A549 (cell line): ENCODE measurements at regions not wholly inside any gene's neighbourhood (a gene's known extent, or its start where the extent isn't known, plus 50 kb on each side); places are given as distances from the start of the nearest gene placed in this dataset.

Source experiments
- ATAC-seq, 2 experiments: fragments of 200-7000 bp in 1 of 2; fragments of >200 bp in 1 of 2; cut with Nextera tagmentation in 1 of 2; cut with Tn5 transposase in 1 of 2; 3 replicates each; pipeline versions ENCODE4 v1.8.0 to v1.9.1; 2018 to 2020; ENCODE audit warnings: mild to moderate bottlenecking in 1 of 2, moderate library complexity in 1 of 2
- CTCF ChIA-PET: fragments of 300-600 bp; sonication (Branson Sonifier 250); formaldehyde crosslinking; extraction: SDS; loops from one replicate; lab custom pipeline; 2021; ENCODE audit warnings: antibody characterized with exemption, inconsistent platforms; lab: Yijun Ruan, JAX
- POLR2A ChIA-PET: fragments of 350-600 bp; formaldehyde crosslinking; extraction: SDS; loops from one replicate; lab custom pipeline; 2021; ENCODE audit warnings: antibody characterized with exemption, inconsistent platforms; lab: Yijun Ruan, JAX
- DNase-seq, 2 experiments: peaks; one replicate each; pipeline versions ENCODE4 v3.0.0 to v3.0.0-alpha.2; 2011 to 2016; ENCODE audit warnings: low read depth in 1 of 2, low spot score in 1 of 2
- FAIRE-seq: peaks from 2 replicates; lab custom pipeline; 2011; peaks lifted over from hg19 to GRCh38; lab: Jason Lieb, UNC
- H3K27ac ChIP-seq, 2 experiments: fragments of >200 bp; sonication (Bioruptor Twin); formaldehyde crosslinking; 3 replicates each; pipeline ENCODE4 v1.5.1; 2016 to 2017
- H3K4me1 ChIP-seq: fragments of >200 bp; sonication (Bioruptor Twin); formaldehyde crosslinking; 3 replicates; pipeline ENCODE4 v1.6.1; 2016
- H3K4me2 ChIP-seq: fragments of >200 bp; sonication (Bioruptor Twin); formaldehyde crosslinking; 3 replicates; pipeline ENCODE4 v1.6.1; 2016
- H3K4me3 ChIP-seq: fragments of >200 bp; sonication (Bioruptor Twin); formaldehyde crosslinking; 3 replicates; pipeline ENCODE4 v1.5.1; 2016
- H3K9me3 ChIP-seq: fragments of >200 bp; sonication (Bioruptor Twin); formaldehyde crosslinking; 3 replicates; pipeline ENCODE4 v1.6.1; 2016
- ATOH8 ChIP-seq: fragments of 250-450 bp; sonication (Bioruptor Pico); IDR thresholded peaks from 2 replicates; pipeline ENCODE4 v1.5.0; 2020; ENCODE audit warnings: low read depth, mild to moderate bottlenecking, moderate library complexity
- CBX2 ChIP-seq: fragments of 200-600 bp; sonication (generic); IDR thresholded peaks from 2 replicates; pipeline ENCODE4 v1.6.1; 2016; ENCODE audit warnings: low read depth, mild to moderate bottlenecking, borderline replicate concordance
- CHD4 ChIP-seq: fragments of 200-600 bp; sonication (generic); IDR thresholded peaks from 2 replicates; pipeline ENCODE4 v1.6.1; 2016; ENCODE audit warnings: antibody characterized with exemption, mild to moderate bottlenecking, borderline replicate concordance
- ELK1 ChIP-seq: fragments of 150-350 bp; IDR thresholded peaks from 2 replicates; pipeline ENCODE4 v1.6.1; 2014; ENCODE audit warnings: low read depth, mild to moderate bottlenecking, low read length
- EP300 ChIP-seq, 2 experiments: fragments of >200 bp; sonication (Bioruptor Twin); formaldehyde crosslinking; IDR thresholded peaks; 2 replicates in 1 of 2; 3 replicates in 1 of 2; pipeline ENCODE4 v1.6.1; 2016 to 2017
- ESRRA ChIP-seq: fragments of 150-350 bp; IDR thresholded peaks from 2 replicates; pipeline ENCODE4 v1.6.1; 2014; ENCODE audit warnings: mild to moderate bottlenecking, low read length, borderline replicate concordance
- FOSL2 ChIP-seq, 2 experiments: fragments of 450-650 bp in 1 of 2; fragments of >200 bp in 1 of 2; sonication (Bioruptor Twin) in 1 of 2; formaldehyde crosslinking; IDR thresholded peaks; 2 replicates each; pipeline versions ENCODE4 v1.5.0 to v1.6.1; 2016 to 2020; ENCODE audit warnings: mild to moderate bottlenecking in 1 of 2, moderate library complexity in 1 of 2
- GATA3 ChIP-seq: IDR thresholded peaks from 2 replicates; pipeline ENCODE4 v1.6.1; 2012; ENCODE audit warnings: borderline replicate concordance
- HES2 ChIP-seq: fragments of >200 bp; sonication (Bioruptor Twin); formaldehyde crosslinking; IDR thresholded peaks from 2 replicates; pipeline ENCODE4 v1.6.1; 2016
- JUN ChIP-seq, 2 experiments: fragments of >200 bp; sonication (Bioruptor Twin); formaldehyde crosslinking; IDR thresholded peaks; 2 replicates in 1 of 2; 3 replicates in 1 of 2; pipeline ENCODE4 v1.6.1; 2016 to 2017
- KDM5A ChIP-seq: fragments of 200-600 bp; sonication (generic); IDR thresholded peaks from 2 replicates; pipeline ENCODE4 v1.6.1; 2016; ENCODE audit warnings: antibody characterized with exemption, mild to moderate bottlenecking
- NR3C1 ChIP-seq: fragments of >200 bp; sonication (Bioruptor Twin); formaldehyde crosslinking; IDR thresholded peaks from 3 replicates; pipeline ENCODE4 v1.6.1; 2017
- REST ChIP-seq: fragments of 200-600 bp; sonication (generic); IDR thresholded peaks from 2 replicates; pipeline ENCODE4 v1.6.1; 2016; ENCODE audit warnings: antibody characterized with exemption, mild to moderate bottlenecking, moderate library complexity
- TFCP2L1 ChIP-seq: fragments of 250-450 bp; sonication (Bioruptor Pico); IDR thresholded peaks from 2 replicates; pipeline ENCODE4 v1.5.0; 2021; ENCODE audit warnings: mild to moderate bottlenecking
- ZC3H11A ChIP-seq: fragments of 450-650 bp; IDR thresholded peaks from 2 replicates; pipeline ENCODE4 v1.6.1; 2014; ENCODE audit warnings: antibody characterized with exemption, mild to moderate bottlenecking
- ZFP36 ChIP-seq: fragments of 450-650 bp; IDR thresholded peaks from 2 replicates; pipeline ENCODE4 v1.6.1; 2014; ENCODE audit warnings: borderline replicate concordance; ENCODE audit not compliant: partially characterized antibody
- ZSCAN20 ChIP-seq: fragments of 250-450 bp; sonication (Bioruptor Pico); IDR thresholded peaks from 2 replicates; pipeline ENCODE4 v1.8.0; 2022; ENCODE audit warnings: mild to moderate bottlenecking, moderate library complexity
- WGBS: methylation state at CpG from one replicate; pipeline ENCODE4 v1.1.6; 2017; ENCODE audit errors: missing lambda C conversion rate; 5-methylcytosine and 5-hydroxymethylcytosine counted together
- TF ChIP-seq, protein P1 (sequence below): fragments of >200 bp; sonication (Bioruptor Twin); formaldehyde crosslinking; IDR thresholded peaks from 3 replicates; pipeline ENCODE4 v1.5.1; 2016

DNA sequence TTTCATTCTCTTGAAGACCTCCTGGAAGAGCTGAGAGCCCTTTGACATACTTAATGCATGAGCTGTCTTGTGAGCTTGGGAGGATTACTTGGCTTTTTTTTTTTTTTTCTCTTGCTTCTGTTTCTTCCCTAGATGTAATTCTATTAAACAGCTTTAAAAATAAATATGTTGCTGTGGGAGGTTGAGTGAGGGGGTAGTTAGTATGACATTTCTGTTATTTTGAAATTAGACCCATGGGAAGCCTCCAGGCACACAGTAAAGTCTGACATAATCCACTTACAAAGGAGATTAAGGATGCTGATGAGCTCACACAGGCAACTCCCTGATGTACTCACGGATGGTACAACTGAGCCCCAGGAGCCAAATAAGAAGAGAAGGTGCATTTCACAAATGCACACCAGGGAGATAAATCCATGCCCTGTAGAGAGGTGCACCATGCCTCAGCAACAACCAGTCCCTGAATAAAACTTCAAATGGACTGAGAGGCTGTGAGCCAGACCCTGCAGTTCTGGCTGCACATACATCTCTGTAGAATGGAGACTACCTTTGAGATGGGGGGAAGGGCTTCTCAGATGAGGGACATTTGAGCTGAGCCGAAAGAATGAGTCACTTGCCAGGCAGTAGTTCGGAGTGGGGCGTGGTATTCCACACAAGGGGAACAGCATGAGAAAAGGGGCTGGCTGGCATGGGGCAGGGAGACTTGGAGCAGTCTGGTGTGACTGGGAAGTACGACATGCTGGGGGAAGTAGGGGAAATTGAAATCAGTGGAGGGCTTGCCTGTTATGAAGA is 68.7 kb downstream of the ACTL7B start:
- Histone ChIP-seq H3K4me2 (peak overlapping the region; percentile 56), H3K4me1 (peaks cover 15% of the 10 kb centered on the region), H3K27ac (peak overlapping the region; percentile 10 to 67; a peak in 5 of 6 replicates), H3K9me3 (no peaks in the 10 kb centered on the region)
- 23% methylated on average over 5 of the region's 5 CpGs for WGBS
- CTCF ChIA-PET = interaction anchor here (0.6 to 4.3 kb wide), 7 partner anchors 12 to 1361 kb away, joined by 3 to 21 read pairs (median 3); no protein-coding TSS in a partner anchor
- POLR2A ChIA-PET = no interaction called here
- peak; percentile 60 to 76 for ATAC-seq
- DNase-seq = peak; percentile 21 to 25
- TF ChIP-seq NR3C1 (no peak), EP300 (IDR thresholded peaks at IDR 0.05) (0 out of 5 replicates have a peak, but pooled peaks of 1 of the 2 experiments have one; percentile 15), CHD4 (no peak), FOSL2 (IDR thresholded peaks at IDR 0.05) (0 out of 2 replicates have a peak, but pooled peaks have one; percentile 14), FOSL2 (CRISPR knock-in tag; IDR thresholded peaks at IDR 0.05) (peak; percentile 17; the same call in 1 of the 2 replicates)
- TF ChIP-seq, protein P1, sequence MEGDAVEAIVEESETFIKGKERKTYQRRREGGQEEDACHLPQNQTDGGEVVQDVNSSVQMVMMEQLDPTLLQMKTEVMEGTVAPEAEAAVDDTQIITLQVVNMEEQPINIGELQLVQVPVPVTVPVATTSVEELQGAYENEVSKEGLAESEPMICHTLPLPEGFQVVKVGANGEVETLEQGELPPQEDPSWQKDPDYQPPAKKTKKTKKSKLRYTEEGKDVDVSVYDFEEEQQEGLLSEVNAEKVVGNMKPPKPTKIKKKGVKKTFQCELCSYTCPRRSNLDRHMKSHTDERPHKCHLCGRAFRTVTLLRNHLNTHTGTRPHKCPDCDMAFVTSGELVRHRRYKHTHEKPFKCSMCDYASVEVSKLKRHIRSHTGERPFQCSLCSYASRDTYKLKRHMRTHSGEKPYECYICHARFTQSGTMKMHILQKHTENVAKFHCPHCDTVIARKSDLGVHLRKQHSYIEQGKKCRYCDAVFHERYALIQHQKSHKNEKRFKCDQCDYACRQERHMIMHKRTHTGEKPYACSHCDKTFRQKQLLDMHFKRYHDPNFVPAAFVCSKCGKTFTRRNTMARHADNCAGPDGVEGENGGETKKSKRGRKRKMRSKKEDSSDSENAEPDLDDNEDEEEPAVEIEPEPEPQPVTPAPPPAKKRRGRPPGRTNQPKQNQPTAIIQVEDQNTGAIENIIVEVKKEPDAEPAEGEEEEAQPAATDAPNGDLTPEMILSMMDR = no peak
- TF ChIP-seq, all 56 proteins: peak for 2
- no peak overlapping the region for H3K4me3 ChIP-seq
- no peak for FAIRE-seq

DNA sequence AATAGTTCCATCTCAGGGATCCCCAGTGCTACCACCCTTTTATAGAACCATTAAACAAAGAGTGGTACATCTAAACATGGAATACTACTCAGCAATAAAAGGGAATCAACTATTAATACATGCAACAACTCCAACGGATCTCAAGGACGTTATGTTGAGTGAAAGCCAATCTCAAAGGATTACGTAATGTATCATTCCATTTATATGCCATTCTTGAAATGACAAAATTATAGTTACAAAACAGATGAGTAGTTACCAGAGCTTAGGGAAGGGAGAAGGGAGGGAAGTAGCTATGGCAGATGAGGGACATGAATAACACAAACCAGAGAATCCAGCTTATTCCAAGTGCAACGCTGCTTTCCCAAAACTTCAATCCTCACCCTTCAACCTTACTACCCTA is 69.5 kb downstream of the ACTL7B start:
- H3K27ac ChIP-seq = no peak overlapping the region; a peak in 1 of 6 replicates
- no peaks in the 10 kb centered on the region for H3K9me3 ChIP-seq
- POLR2A ChIA-PET = no interaction called here
- CTCF ChIA-PET = interaction anchor here (0.6 to 4.3 kb wide), 6 partner anchors 12 to 1360 kb away, joined by 3 to 21 read pairs (median 3); no protein-coding TSS in a partner anchor
- TF ChIP-seq CBX2 = no peak
- TF ChIP-seq NR3C1 = no peak
- no peak for TF ChIP-seq GATA3
- TF ChIP-seq HES2 = no peak
- no peak for TF ChIP-seq ZC3H11A
- TF ChIP-seq JUN (IDR thresholded peaks at IDR 0.05) = no peak
- peaks cover 17% of the 10 kb centered on the region for H3K4me1 ChIP-seq
- DNase-seq (no peak), FAIRE-seq (no peak), ATAC-seq (no peak)
- peak overlapping the region; percentile 56; the same call in 2 of the 3 replicates for H3K4me2 ChIP-seq
- 41% methylated on average over 4 of the region's 4 CpGs for WGBS
- H3K4me3 ChIP-seq = no peak overlapping the region

DNA sequence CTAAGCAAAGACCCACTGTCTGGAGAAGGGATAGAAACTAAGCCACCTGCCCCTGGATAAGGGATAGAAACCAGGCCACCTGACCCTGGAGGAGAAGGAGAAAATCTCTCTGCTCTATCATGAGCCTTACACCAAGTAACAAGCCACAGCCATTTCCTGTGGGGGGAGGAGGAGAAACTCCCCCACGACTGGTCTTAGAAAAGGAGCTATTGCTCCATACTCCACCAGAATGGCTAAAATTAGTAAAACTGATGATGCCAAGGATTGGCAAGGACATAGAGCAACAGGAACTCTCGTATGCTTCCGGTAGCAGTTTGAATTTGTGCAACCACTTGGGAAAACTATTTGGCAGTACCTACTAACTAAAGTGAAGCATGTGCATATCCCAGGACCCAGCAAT is 70.8 kb downstream of the ACTL7B start:
- POLR2A ChIA-PET = no interaction called here
- Histone ChIP-seq H3K9me3 (no peaks in the 10 kb centered on the region), H3K27ac (no peak overlapping the region), H3K4me3 (no peak overlapping the region), H3K4me1 (peaks cover 21% of the 10 kb centered on the region), H3K4me2 (no peak overlapping the region)
- TF ChIP-seq TFCP2L1 (CRISPR knock-in tag) (no peak), ATOH8 (CRISPR knock-in tag) (no peak), NR3C1 (no peak)
- FAIRE-seq = no peak
- no peak for ATAC-seq
- WGBS = 62% methylated on average over 3 of the region's 3 CpGs
- CTCF ChIA-PET = interaction anchor here (2.1 to 4.3 kb wide), 2 partner anchors 18 to 24 kb away, joined by 7 to 21 read pairs; no protein-coding TSS in a partner anchor
- no peak for DNase-seq

DNA sequence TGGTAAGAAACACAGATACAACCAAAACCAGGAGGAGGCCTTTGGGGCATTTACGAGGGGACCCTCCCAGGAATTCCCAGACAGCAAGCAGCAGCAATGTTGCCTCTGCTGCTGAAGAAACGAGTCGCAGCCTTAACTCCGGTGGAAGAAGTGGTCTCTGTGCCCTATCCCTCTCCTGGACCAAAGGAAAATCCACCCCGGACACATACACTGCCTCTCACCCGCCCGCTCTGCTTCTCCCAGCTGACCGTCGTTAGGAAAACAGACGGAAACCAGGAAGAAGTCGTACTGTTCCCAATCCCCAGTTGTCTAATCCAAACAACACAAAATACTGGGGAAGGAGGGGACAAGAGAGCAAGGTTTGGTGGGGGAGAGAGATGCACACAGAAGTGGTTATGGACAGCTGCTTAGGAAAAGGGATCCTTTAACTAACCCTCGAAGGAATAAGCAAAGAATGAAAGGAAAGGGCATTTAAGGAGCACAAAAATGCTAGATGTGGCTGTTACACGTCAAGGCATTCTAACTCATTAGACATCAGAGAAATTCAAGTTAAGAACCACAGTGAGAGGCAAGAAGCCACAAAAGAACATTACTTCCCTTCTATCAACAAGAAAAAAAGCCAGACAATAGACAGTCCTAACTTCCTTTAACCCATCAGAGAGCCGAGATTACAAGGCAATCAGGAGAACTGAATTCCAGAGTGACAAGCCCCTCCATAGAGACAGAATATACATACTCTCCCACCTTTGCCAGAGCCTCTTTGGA is 71.9 kb downstream of the ACTL7B start:
- FAIRE-seq (no peak), ATAC-seq (no peak), DNase-seq (no peak)
- no peak overlapping the region for H3K4me3 ChIP-seq
- 68% methylated on average over 14 of the region's 14 CpGs for WGBS
- no peak overlapping the region for H3K27ac ChIP-seq
- H3K4me1 ChIP-seq = peaks cover 21% of the 10 kb centered on the region
- H3K9me3 ChIP-seq = no peaks in the 10 kb centered on the region
- ChIA-PET POLR2A (no interaction called here), CTCF (interaction anchor here (0.7 to 4.3 kb wide), 2 partner anchors 23 to 485 kb away, joined by 3 to 21 read pairs; no protein-coding TSS in a partner anchor)
- no peak overlapping the region for H3K4me2 ChIP-seq
- TF ChIP-seq REST (no peak), ELK1 (no peak), ZFP36 (no peak), EP300 (IDR thresholded peaks at IDR 0.05) (no peak), ZSCAN20 (CRISPR knock-in tag) (no peak), ESRRA (no peak), KDM5A (no peak)
